IMR-90 (cell line): ENCODE measurements at regions not wholly inside any gene's neighbourhood (a gene's known extent, or its start where the extent isn't known, plus 50 kb on each side); places are given as distances from the start of the nearest gene placed in this dataset.

Source experiments
- ATAC-seq: fragments of 200-7000 bp; cut with Tn5 transposase; 2 replicates; pipeline ENCODE4 v1.9.1; 2020; ENCODE audit warnings: low read depth, mild to moderate bottlenecking, moderate library complexity
- BruUV-seq: library from RNA; stranded (reverse); fragments of 400-500 nt; replicated peaks from 2 replicates; lab custom pipeline; 2021; lab: Mats Ljungman, UMichigan
- CTCF ChIA-PET: fragments of 300-600 bp; formaldehyde crosslinking; extraction: SDS; loops from one replicate; lab custom pipeline; 2021; ENCODE audit warnings: antibody characterized with exemption; lab: Yijun Ruan, JAX
- POLR2A ChIA-PET: fragments of 300-600 bp; sonication (Branson Sonifier 250); formaldehyde crosslinking; loops from one replicate; lab custom pipeline; 2022; ENCODE audit warnings: antibody characterized with exemption; ENCODE audit not compliant: unreplicated experiment; lab: Charles Lee
- DNase-seq: peaks from one replicate; pipeline ENCODE4 v3.0.0; 2013
- H2AFZ ChIP-seq: replicated peaks from 2 replicates; pipeline ENCODE3; 2013; ENCODE audit warnings: low read length, mild to moderate bottlenecking; ENCODE audit not compliant: poor library complexity
- H2AK5ac ChIP-seq: 2 replicates; pipeline ENCODE4 v1.6.1; 2013; ENCODE audit warnings: low read depth, low read length, inconsistent platforms
- H2AK9ac ChIP-seq: replicated peaks from 2 replicates; pipeline ENCODE3; 2013; ENCODE audit warnings: mild to moderate bottlenecking, low read depth, low read length, moderate library complexity; ENCODE audit not compliant: poor library complexity
- H2BK120ac ChIP-seq: 2 replicates; pipeline ENCODE4 v1.6.1; 2013; ENCODE audit warnings: low read depth, low read length, inconsistent platforms
- H2BK15ac ChIP-seq: 3 replicates; pipeline ENCODE4 v1.6.1; 2013; ENCODE audit warnings: low read depth, low read length, inconsistent platforms
- H2BK20ac ChIP-seq: 2 replicates; pipeline ENCODE4 v1.6.1; 2013; ENCODE audit warnings: low read depth, mild to moderate bottlenecking, inconsistent platforms, low read length, moderate library complexity
- H2BK5ac ChIP-seq: 2 replicates; pipeline ENCODE4 v1.6.1; 2013; ENCODE audit warnings: mild to moderate bottlenecking, low read depth, low read length, inconsistent platforms; ENCODE audit not compliant: poor library complexity, severe bottlenecking
- H3K14ac ChIP-seq: replicated peaks from 2 replicates; pipeline ENCODE4 v1.6.1; 2013; ENCODE audit warnings: low read depth, low read length, inconsistent platforms
- H3K18ac ChIP-seq: 2 replicates; pipeline ENCODE4 v1.6.1; 2013; ENCODE audit warnings: low read depth, low read length, control low read depth
- H3K23ac ChIP-seq: 2 replicates; pipeline ENCODE4 v1.6.1; 2013; ENCODE audit warnings: low read depth, low read length, inconsistent platforms
- H3K27ac ChIP-seq: 2 replicates; pipeline ENCODE4 v1.5.1; 2013; ENCODE audit warnings: mild to moderate bottlenecking, control low read depth, low read length; ENCODE audit not compliant: insufficient read depth
- H3K27me3 ChIP-seq: 2 replicates; pipeline ENCODE4 v1.6.1; 2013; ENCODE audit warnings: low read length; ENCODE audit not compliant: control insufficient read depth, insufficient read depth
- H3K36me3 ChIP-seq: 2 replicates; pipeline ENCODE4 v1.6.1; 2013; ENCODE audit warnings: low read length, mixed read lengths; ENCODE audit not compliant: control insufficient read depth, insufficient read depth
- H3K4ac ChIP-seq: 2 replicates; pipeline ENCODE4 v1.6.1; 2013; ENCODE audit warnings: low read depth, low read length, inconsistent platforms
- H3K4me1 ChIP-seq: 2 replicates; pipeline ENCODE4 v1.6.1; 2013; ENCODE audit warnings: low read length, mixed read lengths; ENCODE audit not compliant: control insufficient read depth, insufficient read depth
- H3K4me2 ChIP-seq: 2 replicates; pipeline ENCODE4 v1.6.1; 2013; ENCODE audit warnings: low read depth, mild to moderate bottlenecking, control low read depth, low read length, moderate library complexity
- H3K4me3 ChIP-seq: 2 replicates; pipeline ENCODE4 v1.5.1; 2013; ENCODE audit warnings: low read depth, mild to moderate bottlenecking, control low read depth, low read length, moderate library complexity; ENCODE audit not compliant: insufficient read depth
- H3K56ac ChIP-seq: 2 replicates; pipeline ENCODE4 v1.6.1; 2013; ENCODE audit warnings: low read length, inconsistent platforms; ENCODE audit not compliant: insufficient read depth; ENCODE audit errors: extremely low read depth
- H3K79me1 ChIP-seq, 2 experiments: 2 replicates each; pipeline ENCODE4 v1.6.1; 2013; ENCODE audit warnings: low read length in 2 of 2, inconsistent platforms in 1 of 2, low read depth in 1 of 2
- H3K9ac ChIP-seq: 2 replicates; pipeline ENCODE4 v1.6.1; 2013; ENCODE audit warnings: low read depth, low read length, control low read depth
- H3K9me1 ChIP-seq: 2 replicates; pipeline ENCODE4 v1.6.1; 2013; ENCODE audit warnings: low read length, inconsistent platforms; ENCODE audit not compliant: insufficient read depth
- H3K9me3 ChIP-seq: 2 replicates; pipeline ENCODE4 v1.6.1; 2013; ENCODE audit warnings: low read length; ENCODE audit not compliant: control insufficient read depth, insufficient read depth
- H4K20me1 ChIP-seq: 2 replicates; pipeline ENCODE4 v1.6.1; 2013; ENCODE audit warnings: low read length, inconsistent platforms; ENCODE audit not compliant: insufficient read depth
- H4K5ac ChIP-seq: 2 replicates; pipeline ENCODE4 v1.6.1; 2013; ENCODE audit warnings: mild to moderate bottlenecking, low read depth, low read length, control low read depth
- H4K8ac ChIP-seq, 2 experiments: 2 replicates each; pipeline ENCODE4 v1.6.1; 2013; ENCODE audit warnings: low read depth in 2 of 2, low read length in 2 of 2, control low read depth in 1 of 2, inconsistent platforms in 1 of 2
- H4K91ac ChIP-seq: 2 replicates; pipeline ENCODE4 v1.6.1; 2013; ENCODE audit warnings: low read depth, low read length, inconsistent platforms; ENCODE audit not compliant: insufficient read depth
- CEBPB ChIP-seq: IDR thresholded peaks from 2 replicates; pipeline ENCODE4 v1.6.1; 2012; ENCODE audit warnings: low read depth, low read length, improper control_type of control experiment
- ELK1 ChIP-seq: fragments of 150-350 bp; IDR thresholded peaks from 2 replicates; pipeline ENCODE4 v1.6.1; 2016; ENCODE audit warnings: low read depth, mild to moderate bottlenecking, low read length, moderate library complexity, borderline replicate concordance
- FOS ChIP-seq: fragments of 150-350 bp; IDR thresholded peaks from 2 replicates; pipeline ENCODE4 v1.6.1; 2016; ENCODE audit warnings: low read depth, low read length
- MAFK ChIP-seq: IDR thresholded peaks from 2 replicates; pipeline ENCODE4 v1.6.1; 2012; ENCODE audit warnings: low read depth, low read length, improper control_type of control experiment
- MXI1 ChIP-seq: IDR thresholded peaks from 2 replicates; pipeline ENCODE4 v1.6.1; 2012; ENCODE audit warnings: low read depth, mild to moderate bottlenecking, low read length, moderate library complexity, borderline replicate concordance
- POLR2A ChIP-seq: IDR thresholded peaks from 2 replicates; pipeline ENCODE4 v1.6.1; 2012; ENCODE audit warnings: mild to moderate bottlenecking, low read depth, low read length
- WGBS, 2 experiments: methylation state at CpG; one replicate each; pipeline versions ENCODE4 v1.1.5 to v1.1.7; 2013; ENCODE audit warnings: missing lambda C conversion rate in 2 of 2; ENCODE audit not compliant: insufficient read length in 1 of 2; ENCODE audit errors: extremely low coverage in 2 of 2; 5-methylcytosine and 5-hydroxymethylcytosine counted together
- dilution Hi-C: fragments of 300-500 bp; cut with HindIII; formaldehyde crosslinking; loops from one replicate; pipeline ENCODE4 v1.14.3; 2018; ENCODE audit warnings: low sequenced_read_pairs; ENCODE audit not compliant: unreplicated experiment
- in situ Hi-C: fragments of 300-500 bp; cut with MboI; formaldehyde crosslinking; loops from 3 replicates; pipeline ENCODE4 v1.14.3; 2019; ENCODE audit warnings: low sequenced_read_pairs, inconsistent platforms, mixed read lengths
- intact Hi-C: fragments of 100-400 bp; cut with micrococcal nuclease; formaldehyde crosslinking; loops from 2 replicates; pipeline ENCODE4 v1.10.0; 2022

DNA sequence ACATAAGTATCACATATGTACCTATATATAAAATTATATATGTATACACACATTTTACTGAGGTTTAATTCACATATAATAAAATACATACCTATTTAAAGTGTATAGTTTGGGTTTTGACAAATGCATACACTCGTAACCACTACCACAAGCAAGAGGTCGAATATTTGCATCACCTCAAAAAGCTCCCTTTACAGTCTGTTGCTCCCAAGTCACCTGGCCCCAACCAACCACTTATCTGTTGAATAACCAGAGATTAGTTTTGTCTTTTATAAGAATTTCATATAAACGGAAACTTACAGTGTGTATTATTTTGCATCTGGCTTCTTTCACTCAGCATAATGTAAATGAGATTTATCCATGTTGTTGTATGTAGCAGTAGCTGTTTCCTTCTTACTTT is 218.9 kb downstream of the MAT2B start:
- Histone ChIP-seq H2AFZ (no peak overlapping the region), H3K9me1 (no peaks in the 10 kb centered on the region), H3K4ac (no peak overlapping the region), H3K4me1 (peaks cover 2% of the 10 kb centered on the region), H3K79me1 (no peaks in the 10 kb centered on the region), H3K27ac (no peak overlapping the region), H2BK15ac (no peak overlapping the region; the same call in 2 of the 3 replicates), H3K18ac (no peak overlapping the region), H4K8ac (no peak overlapping the region), H2BK5ac (no peak overlapping the region), H2AK5ac (no peak overlapping the region), H3K56ac (no peak overlapping the region), H4K91ac (no peak overlapping the region), H3K14ac (no peak overlapping the region), H4K5ac (no peak overlapping the region), H2BK120ac (no peak overlapping the region), H3K4me2 (no peak overlapping the region), H3K4me3 (no peak overlapping the region), H3K23ac (no peak overlapping the region), H2AK9ac (no peak overlapping the region), H3K36me3 (no peaks in the 10 kb centered on the region), H3K9me3 (no peaks in the 10 kb centered on the region), H4K20me1 (no peaks in the 10 kb centered on the region), H3K27me3 (no peaks in the 10 kb centered on the region), H3K9ac (no peak overlapping the region), H2BK20ac (no peak overlapping the region)
- WGBS, 2 experiments, result no CpG with 5 or more reads among the region's 3 CpGs
- DNase-seq (no peak), ATAC-seq (no peak)
- intact Hi-C loops, result no loop called here
- CTCF ChIA-PET, result interaction anchor here (1.3 kb wide), 1 partner anchor 129 kb away, joined by 3 read pairs; no protein-coding TSS in a partner anchor
- no TSS peak for BruUV-seq
- no peak for TF ChIP-seq POLR2A
- TF ChIP-seq MAFK, result no peak
- no peak for TF ChIP-seq MXI1
- no peak for TF ChIP-seq ELK1
- no peak for TF ChIP-seq CEBPB
- TF ChIP-seq FOS, result no peak
- dilution Hi-C loops, result no loop called here
- in situ Hi-C loops, result no loop called here
- POLR2A ChIA-PET, result no interaction called here
